ENCODE measurements at regions not wholly inside any gene's neighbourhood (a gene's known extent, or its start where the extent isn't known, plus 50 kb on each side); places are given as distances from the start of the nearest gene placed in this dataset.
"Not testable (repeated sequence)": the region's sequence is repeated elsewhere in the genome, so short reads cannot be mapped to it uniquely, and the experiment has no call there.

DNA sequence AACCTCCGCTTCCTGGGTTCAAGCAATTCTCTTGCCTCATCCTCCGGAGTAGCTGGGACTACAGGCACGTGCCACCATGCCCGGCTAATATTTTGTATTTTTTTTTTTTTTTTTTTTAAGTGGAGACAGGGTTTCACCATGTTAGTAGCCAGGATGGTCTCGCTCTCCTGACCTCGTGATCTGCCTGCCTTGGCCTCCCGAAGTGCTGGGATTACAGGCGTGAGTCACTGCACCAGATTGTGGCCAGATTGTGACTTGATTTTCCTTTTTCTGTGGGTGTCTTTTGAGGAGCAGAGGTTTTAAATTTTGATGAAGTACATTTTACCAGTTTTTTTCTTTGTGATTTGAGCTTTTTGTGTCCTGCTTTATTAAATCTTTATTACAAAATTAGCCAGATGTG lies 53.0 kb upstream of the TEX264 start:
- TF ChIP-seq CTCF, POLR2AphosphoS5, POLR2A (IDR thresholded peaks at IDR 0.05): not testable (repeated sequence)

Measured in transverse colon (tissue), 4 donors.